T-helper 9 cell (primary cell): ENCODE measurements at regions not wholly inside any gene's neighbourhood (a gene's known extent, or its start where the extent isn't known, plus 50 kb on each side); places are given as distances from the start of the nearest gene placed in this dataset.
"Not testable (repeated sequence)": the region's sequence is repeated elsewhere in the genome, so short reads cannot be mapped to it uniquely, and the experiment has no call there.

Experiments used
- DNase-seq: peaks from one replicate; pipeline ENCODE4 v3.0.0-alpha.2; 2020

GRCh38 chr9:39674437-39675210 is 319.2 kb downstream of the SPATA31A1 start:
- DNase-seq, result not testable (repeated sequence)

- not testable (repeated sequence) for DNase-seq
Measured at GRCh38 chr9:39675211-39675553, 319.7 kb downstream of the SPATA31A1 start.

GRCh38 chr9:39678534-39679263 is 323.2 kb downstream of the SPATA31A1 start:
- DNase-seq, result not testable (repeated sequence)

- DNase-seq, result not testable (repeated sequence)
Measured at GRCh38 chr9:39680694-39681401, 325.4 kb downstream of the SPATA31A1 start.

- not testable (repeated sequence) for DNase-seq
Measured at GRCh38 chr9:39728862-39729261, 373.4 kb downstream of the SPATA31A1 start.

GRCh38 chr9:39744898-39745297 is 389.4 kb downstream of the SPATA31A1 start:
- DNase-seq, result not testable (repeated sequence)

- DNase-seq, result not testable (repeated sequence)
Measured at GRCh38 chr9:39775570-39775969, 420.1 kb downstream of the SPATA31A1 start.

- DNase-seq, result not testable (repeated sequence)
Measured at GRCh38 chr9:39791356-39791755, 435.9 kb downstream of the SPATA31A1 start.

GRCh38 chr9:39797935-39798334 is 442.5 kb downstream of the SPATA31A1 start:
- DNase-seq, result not testable (repeated sequence)

- not testable (repeated sequence) for DNase-seq
Measured at GRCh38 chr9:39799252-39799651, 443.8 kb downstream of the SPATA31A1 start.

- not testable (repeated sequence) for DNase-seq
Measured at GRCh38 chr9:39802561-39802960, 447.1 kb downstream of the SPATA31A1 start.

DNA sequence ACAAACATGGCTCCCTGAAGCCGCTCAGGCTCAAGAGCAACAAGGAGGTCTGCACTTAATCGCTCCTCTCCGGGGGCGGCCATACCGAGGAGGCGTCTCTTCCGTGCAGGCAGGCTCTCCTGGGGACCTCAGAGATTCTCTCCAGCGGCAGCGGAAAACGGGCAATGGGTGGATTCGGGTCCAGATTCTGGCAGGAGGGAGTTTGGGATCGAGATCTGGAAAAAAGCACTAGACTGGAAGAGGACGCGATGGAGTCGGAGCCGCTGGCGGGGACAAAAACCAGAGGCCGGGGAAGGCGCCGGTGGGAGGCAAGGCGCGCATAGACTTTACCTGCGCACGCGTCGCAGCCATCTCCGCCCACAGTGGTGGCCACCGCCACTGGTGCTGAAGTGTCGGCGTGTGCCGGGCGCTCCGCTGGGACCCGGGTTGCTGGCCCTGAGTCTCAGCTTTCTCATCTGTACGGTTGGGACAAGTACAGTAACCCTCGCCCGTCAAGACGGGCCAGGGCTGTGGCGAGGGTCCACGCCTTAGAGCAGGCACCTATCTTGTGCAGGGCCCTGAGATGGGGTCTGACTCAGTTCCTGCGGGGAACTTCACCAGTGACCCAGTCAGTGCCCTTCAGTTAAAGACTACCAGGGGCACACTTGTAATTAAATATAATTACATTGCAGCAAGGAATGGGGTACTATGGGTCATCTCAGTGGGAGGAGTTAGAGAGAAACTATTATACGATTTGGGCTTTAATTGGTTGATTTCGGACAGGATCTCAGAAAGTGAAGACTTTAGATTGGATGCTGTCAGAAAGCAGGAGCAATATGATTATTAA is 454.1 kb downstream of the SPATA31A1 start:
- peak; percentile 52 for DNase-seq

DNA sequence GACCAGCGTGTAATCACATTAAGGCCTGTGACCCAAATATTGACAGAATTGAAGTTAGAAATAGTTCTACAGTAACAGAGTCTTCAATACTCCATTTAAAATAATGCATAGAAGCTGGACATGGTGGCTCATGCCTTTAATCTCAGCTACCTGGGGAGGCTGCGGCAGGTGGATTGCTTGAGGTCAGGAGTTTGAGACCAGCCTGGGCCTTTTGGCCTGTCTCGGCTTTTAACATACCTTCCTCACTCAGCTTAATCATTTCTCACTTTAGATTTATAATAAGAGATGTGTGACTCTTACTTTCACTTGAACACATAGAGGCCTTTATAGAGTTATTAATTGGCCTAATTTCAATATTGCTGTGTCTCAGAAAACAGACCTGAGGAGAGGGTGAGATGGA is 454.9 kb downstream of the SPATA31A1 start:
- DNase-seq, result not testable (repeated sequence)

DNA sequence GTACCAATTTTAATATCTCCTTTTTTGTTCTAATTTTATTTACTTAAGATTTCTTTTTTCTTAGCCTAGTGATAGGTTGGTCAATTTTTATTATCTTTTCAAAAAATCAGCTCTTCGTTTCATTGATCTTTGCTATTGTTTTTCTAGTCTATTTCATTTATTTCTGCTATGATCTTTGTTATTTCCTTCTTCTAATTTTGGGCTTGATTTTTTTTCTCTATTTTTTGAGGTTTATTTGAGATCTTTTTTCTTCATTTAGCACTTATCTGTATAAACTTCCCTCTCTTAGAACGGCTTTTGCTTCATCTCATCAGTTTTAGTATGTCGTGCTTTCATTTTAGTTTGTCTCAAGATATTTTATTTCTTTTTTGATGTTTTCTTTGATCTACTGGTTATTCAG is 456.1 kb downstream of the SPATA31A1 start:
- DNase-seq, result not testable (repeated sequence)

GRCh38 chr9:39828457-39828856 is 473.0 kb downstream of the SPATA31A1 start:
- DNase-seq, result not testable (repeated sequence)
